ENCODE measurements at regions not wholly inside any gene's neighbourhood (a gene's known extent, or its start where the extent isn't known, plus 50 kb on each side); places are given as distances from the start of the nearest gene placed in this dataset.
"Not testable (repeated sequence)": the region's sequence is repeated elsewhere in the genome, so short reads cannot be mapped to it uniquely, and the experiment has no call there.

DNA sequence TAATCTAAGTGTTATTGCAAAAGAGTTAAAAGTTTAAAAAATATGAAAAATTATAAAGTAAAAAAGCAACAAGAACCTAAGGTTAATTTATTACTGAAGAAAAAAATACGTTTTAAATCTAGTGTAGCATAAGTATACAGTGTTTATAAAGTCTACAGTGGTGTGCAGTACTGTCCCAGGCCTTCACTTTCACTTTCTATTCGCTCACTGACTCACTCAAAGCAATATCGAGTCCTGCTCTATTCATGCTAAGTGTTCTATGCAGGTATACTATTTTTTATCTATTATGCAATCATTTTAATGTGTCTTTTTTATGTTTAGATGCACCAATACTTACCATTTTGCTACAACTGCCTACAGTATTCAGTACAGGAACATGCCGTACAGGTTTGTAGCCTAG is 113.0 kb downstream of the MANEA start:
- no peak overlapping the region for H3K4me3 ChIP-seq (ENCODE audit: low read depth, low read length)
- H3K9me3 ChIP-seq (ENCODE audit: control insufficient read depth, insufficient read depth, low read length): no peaks in the 10 kb centered on the region
- no peaks in the 10 kb centered on the region for H3K36me3 ChIP-seq (ENCODE audit: control insufficient read depth, insufficient read depth, low read length)
- WGBS (ENCODE audit: insufficient coverage): no CpG with 5 or more reads among the region's 4 CpGs
- H3K27me3 ChIP-seq (ENCODE audit: control insufficient read depth, insufficient read depth, low read length): no peaks in the 10 kb centered on the region
- H3K4me1 ChIP-seq (ENCODE audit: control insufficient read depth, insufficient read depth, low read length): no peaks in the 10 kb centered on the region
- no peak overlapping the region for H3K27ac ChIP-seq (ENCODE audit: low read depth, low read length)
- DNase-seq (ENCODE audit: low read depth in 4 of 6, low spot score in 6 of 6): no peak

DNA sequence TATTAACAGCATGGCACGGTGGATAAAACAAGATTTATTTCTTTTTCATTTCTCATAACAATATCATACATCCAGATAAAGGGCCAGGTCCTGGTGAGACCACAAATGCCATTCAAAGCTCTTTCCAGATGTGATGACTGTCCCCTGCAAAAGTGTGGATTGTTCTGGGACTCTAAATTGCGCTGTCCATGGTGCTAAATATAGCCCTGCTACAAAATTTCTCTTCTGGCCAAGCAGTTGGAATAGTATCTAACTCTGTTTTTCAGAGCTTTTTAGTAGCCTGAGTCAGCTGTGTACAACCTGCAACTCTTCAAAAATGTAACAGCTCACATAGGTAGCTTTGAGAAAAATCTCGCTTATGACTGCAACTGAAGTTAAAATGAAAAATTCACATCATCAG is 115.8 kb downstream of the MANEA start:
- H3K4me3 ChIP-seq (ENCODE audit: low read depth, low read length): no peak overlapping the region
- no peak overlapping the region for H3K27ac ChIP-seq (ENCODE audit: low read depth, low read length)
- H3K9me3 ChIP-seq (ENCODE audit: control insufficient read depth, insufficient read depth, low read length): no peaks in the 10 kb centered on the region
- H3K36me3 ChIP-seq (ENCODE audit: control insufficient read depth, insufficient read depth, low read length): no peaks in the 10 kb centered on the region
- no peaks in the 10 kb centered on the region for H3K27me3 ChIP-seq (ENCODE audit: control insufficient read depth, insufficient read depth, low read length)
- no peaks in the 10 kb centered on the region for H3K4me1 ChIP-seq (ENCODE audit: control insufficient read depth, insufficient read depth, low read length)
- WGBS (ENCODE audit: insufficient coverage): no CpG with 5 or more reads among the region's 3 CpGs
- DNase-seq (ENCODE audit: low read depth in 4 of 6, low spot score in 6 of 6): peak in 2 of 6 donors; percentile 9 to 15

- no peak overlapping the region for H3K27ac ChIP-seq (ENCODE audit: low read depth, low read length)
- H3K4me1 ChIP-seq (ENCODE audit: control insufficient read depth, insufficient read depth, low read length): no peaks in the 10 kb centered on the region
- H3K4me3 ChIP-seq (ENCODE audit: low read depth, low read length): no peak overlapping the region
- no CpG with 5 or more reads among the region's 1 CpG for WGBS (ENCODE audit: insufficient coverage)
- no peaks in the 10 kb centered on the region for H3K9me3 ChIP-seq (ENCODE audit: control insufficient read depth, insufficient read depth, low read length)
- H3K27me3 ChIP-seq (ENCODE audit: control insufficient read depth, insufficient read depth, low read length): no peaks in the 10 kb centered on the region
- H3K36me3 ChIP-seq (ENCODE audit: control insufficient read depth, insufficient read depth, low read length): no peaks in the 10 kb centered on the region
- peak in 1 of 6 donors; percentile 55 for DNase-seq (ENCODE audit: low read depth in 4 of 6, low spot score in 6 of 6)
Observed at GRCh38 chr6:95698271-95698670, 120.9 kb downstream of the MANEA start.

GRCh38 chr6:95723638-95724037 is 146.3 kb downstream of the MANEA start:
- Histone ChIP-seq H3K4me3 (ENCODE audit: low read depth, low read length) (no peak overlapping the region), H3K36me3 (ENCODE audit: control insufficient read depth, insufficient read depth, low read length) (no peaks in the 10 kb centered on the region), H3K27ac (ENCODE audit: low read depth, low read length) (no peak overlapping the region), H3K4me1 (ENCODE audit: control insufficient read depth, insufficient read depth, low read length) (no peaks in the 10 kb centered on the region), H3K9me3 (ENCODE audit: control insufficient read depth, insufficient read depth, low read length) (no peaks in the 10 kb centered on the region), H3K27me3 (ENCODE audit: control insufficient read depth, insufficient read depth, low read length) (no peaks in the 10 kb centered on the region)
- no peak for DNase-seq (ENCODE audit: low read depth in 4 of 6, low spot score in 6 of 6)
- WGBS (ENCODE audit: insufficient coverage): no CpG with 5 or more reads among the region's 2 CpGs

GRCh38 chr6:95725344-95725743 is 148.0 kb downstream of the MANEA start:
- Histone ChIP-seq H3K4me1 (ENCODE audit: control insufficient read depth, insufficient read depth, low read length) (no peaks in the 10 kb centered on the region), H3K27ac (ENCODE audit: low read depth, low read length) (no peak overlapping the region), H3K27me3 (ENCODE audit: control insufficient read depth, insufficient read depth, low read length) (no peaks in the 10 kb centered on the region), H3K36me3 (ENCODE audit: control insufficient read depth, insufficient read depth, low read length) (no peaks in the 10 kb centered on the region), H3K4me3 (ENCODE audit: low read depth, low read length) (no peak overlapping the region), H3K9me3 (ENCODE audit: control insufficient read depth, insufficient read depth, low read length) (no peaks in the 10 kb centered on the region)
- no peak for DNase-seq (ENCODE audit: low read depth in 4 of 6, low spot score in 6 of 6)
- 60% methylated on average over 1 of the region's 2 CpGs for WGBS (ENCODE audit: insufficient coverage)

- Histone ChIP-seq H3K36me3 (ENCODE audit: control insufficient read depth, insufficient read depth, low read length) (no peaks in the 10 kb centered on the region), H3K27ac (ENCODE audit: low read depth, low read length) (no peak overlapping the region), H3K9me3 (ENCODE audit: control insufficient read depth, insufficient read depth, low read length) (no peaks in the 10 kb centered on the region), H3K4me3 (ENCODE audit: low read depth, low read length) (no peak overlapping the region), H3K27me3 (ENCODE audit: control insufficient read depth, insufficient read depth, low read length) (no peaks in the 10 kb centered on the region), H3K4me1 (ENCODE audit: control insufficient read depth, insufficient read depth, low read length) (no peaks in the 10 kb centered on the region)
- 100% methylated on average over 1 of the region's 1 CpG for WGBS (ENCODE audit: insufficient coverage)
- DNase-seq (ENCODE audit: low read depth in 4 of 6, low spot score in 6 of 6): no peak
Observed at GRCh38 chr6:95740157-95740556, 162.8 kb downstream of the MANEA start.

GRCh38 chr6:95741045-95741444 is 163.7 kb downstream of the MANEA start:
- no peaks in the 10 kb centered on the region for H3K36me3 ChIP-seq (ENCODE audit: control insufficient read depth, insufficient read depth, low read length)
- H3K27ac ChIP-seq (ENCODE audit: low read depth, low read length): no peak overlapping the region
- no CpG with 5 or more reads among the region's 4 CpGs for WGBS (ENCODE audit: insufficient coverage)
- H3K27me3 ChIP-seq (ENCODE audit: control insufficient read depth, insufficient read depth, low read length): no peaks in the 10 kb centered on the region
- DNase-seq (ENCODE audit: low read depth in 4 of 6, low spot score in 6 of 6): no peak
- H3K4me3 ChIP-seq (ENCODE audit: low read depth, low read length): no peak overlapping the region
- no peaks in the 10 kb centered on the region for H3K4me1 ChIP-seq (ENCODE audit: control insufficient read depth, insufficient read depth, low read length)
- H3K9me3 ChIP-seq (ENCODE audit: control insufficient read depth, insufficient read depth, low read length): no peaks in the 10 kb centered on the region

GRCh38 chr6:95742767-95743289 is 165.5 kb downstream of the MANEA start:
- peak in 1 of 6 donors; percentile 76 for DNase-seq (ENCODE audit: low read depth in 4 of 6, low spot score in 6 of 6)
- Histone ChIP-seq H3K27ac (ENCODE audit: low read depth, low read length) (no peak overlapping the region), H3K36me3 (ENCODE audit: control insufficient read depth, insufficient read depth, low read length) (no peaks in the 10 kb centered on the region)

GRCh38 chr6:95743591-95743990 is 166.3 kb downstream of the MANEA start:
- no peak overlapping the region for H3K27ac ChIP-seq (ENCODE audit: low read depth, low read length)
- no peaks in the 10 kb centered on the region for H3K9me3 ChIP-seq (ENCODE audit: control insufficient read depth, insufficient read depth, low read length)
- DNase-seq (ENCODE audit: low read depth in 4 of 6, low spot score in 6 of 6): no peak
- no peaks in the 10 kb centered on the region for H3K36me3 ChIP-seq (ENCODE audit: control insufficient read depth, insufficient read depth, low read length)
- WGBS (ENCODE audit: insufficient coverage): no CpG with 5 or more reads among the region's 4 CpGs
- no peaks in the 10 kb centered on the region for H3K27me3 ChIP-seq (ENCODE audit: control insufficient read depth, insufficient read depth, low read length)
- H3K4me3 ChIP-seq (ENCODE audit: low read depth, low read length): no peak overlapping the region
- no peaks in the 10 kb centered on the region for H3K4me1 ChIP-seq (ENCODE audit: control insufficient read depth, insufficient read depth, low read length)

More at GRCh38 chr6:95742767-95743289, 165.5 kb downstream of the MANEA start:
- no peak overlapping the region for H3K4me3 ChIP-seq (ENCODE audit: low read depth, low read length)
- H3K4me1 ChIP-seq (ENCODE audit: control insufficient read depth, insufficient read depth, low read length): no peaks in the 10 kb centered on the region
- H3K9me3 ChIP-seq (ENCODE audit: control insufficient read depth, insufficient read depth, low read length): no peaks in the 10 kb centered on the region
- H3K27me3 ChIP-seq (ENCODE audit: control insufficient read depth, insufficient read depth, low read length): no peaks in the 10 kb centered on the region

DNA sequence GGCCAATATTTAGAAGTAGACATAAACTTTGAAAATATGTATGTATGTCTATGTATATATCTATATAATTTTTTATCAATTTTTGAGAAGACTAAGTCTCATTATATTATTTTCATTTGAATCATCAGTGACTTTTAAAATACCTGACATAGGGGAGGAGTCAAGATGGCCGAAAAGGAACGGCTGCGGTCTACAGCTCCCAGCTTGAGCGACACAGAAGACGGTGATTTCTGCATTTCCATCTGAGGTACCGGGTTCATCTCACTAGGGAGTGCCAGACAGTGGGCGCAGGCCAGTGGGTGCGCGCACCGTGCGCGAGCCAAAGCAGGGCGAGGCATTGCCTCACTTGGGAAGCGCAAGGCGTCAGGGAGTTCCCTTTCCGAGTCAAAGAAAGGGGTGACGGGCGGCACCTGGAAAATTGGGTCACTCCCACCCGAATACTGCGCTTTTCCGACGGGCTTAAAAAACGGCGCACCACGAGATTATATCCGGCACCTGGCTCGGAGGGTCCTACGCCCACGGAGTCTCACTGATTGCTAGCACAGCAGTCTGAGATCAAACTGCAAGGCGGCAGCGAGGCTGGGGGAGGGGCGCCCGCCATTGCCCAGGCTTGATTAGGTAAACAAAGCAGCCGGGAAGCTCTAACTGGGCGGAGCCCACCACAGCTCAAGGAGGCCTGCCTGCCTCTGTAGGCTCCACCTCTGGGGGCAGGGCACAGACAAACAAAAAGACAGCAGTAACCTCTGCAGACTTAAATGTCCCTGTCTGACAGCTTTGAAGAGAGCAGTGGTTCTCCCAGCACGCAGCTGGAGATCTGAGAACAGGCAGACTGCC is 181.1 kb downstream of the MANEA start:
- 100% methylated on average over 2 of the region's 36 CpGs for WGBS (ENCODE audit: insufficient coverage)
- H3K27ac ChIP-seq (ENCODE audit: low read depth, low read length); DNase-seq (ENCODE audit: low read depth in 4 of 6, low spot score in 6 of 6); H3K4me3 ChIP-seq (ENCODE audit: low read depth, low read length); H3K36me3 ChIP-seq (ENCODE audit: control insufficient read depth, insufficient read depth, low read length); H3K4me1 ChIP-seq (ENCODE audit: control insufficient read depth, insufficient read depth, low read length); H3K9me3 ChIP-seq (ENCODE audit: control insufficient read depth, insufficient read depth, low read length); H3K27me3 ChIP-seq (ENCODE audit: control insufficient read depth, insufficient read depth, low read length): not testable (repeated sequence)
